Vagina (tissue), 2 donors: ENCODE measurements at regions not wholly inside any gene's neighbourhood (a gene's known extent, or its start where the extent isn't known, plus 50 kb on each side); places are given as distances from the start of the nearest gene placed in this dataset.

Experiments
- POLR2A ChIP-seq, 2 donors: fragments of 450-650 bp; IDR thresholded peaks; one replicate each; pipeline ENCODE4 v1.6.1; 2017; ENCODE audit warnings: antibody characterized with exemption in 2 of 2, mild to moderate bottlenecking in 2 of 2, moderate library complexity in 2 of 2
- TF ChIP-seq, protein P1 (sequence below), 3 experiments: fragments of 450-650 bp in 2 of 3; fragments of 200-600 bp in 1 of 3; sonication (generic) in 1 of 3; IDR thresholded peaks; one replicate each; pipeline ENCODE4 v1.5.1; 2017 to 2019; ENCODE audit warnings: antibody characterized with exemption in 3 of 3, mild to moderate bottlenecking in 2 of 3, moderate library complexity in 2 of 3

DNA sequence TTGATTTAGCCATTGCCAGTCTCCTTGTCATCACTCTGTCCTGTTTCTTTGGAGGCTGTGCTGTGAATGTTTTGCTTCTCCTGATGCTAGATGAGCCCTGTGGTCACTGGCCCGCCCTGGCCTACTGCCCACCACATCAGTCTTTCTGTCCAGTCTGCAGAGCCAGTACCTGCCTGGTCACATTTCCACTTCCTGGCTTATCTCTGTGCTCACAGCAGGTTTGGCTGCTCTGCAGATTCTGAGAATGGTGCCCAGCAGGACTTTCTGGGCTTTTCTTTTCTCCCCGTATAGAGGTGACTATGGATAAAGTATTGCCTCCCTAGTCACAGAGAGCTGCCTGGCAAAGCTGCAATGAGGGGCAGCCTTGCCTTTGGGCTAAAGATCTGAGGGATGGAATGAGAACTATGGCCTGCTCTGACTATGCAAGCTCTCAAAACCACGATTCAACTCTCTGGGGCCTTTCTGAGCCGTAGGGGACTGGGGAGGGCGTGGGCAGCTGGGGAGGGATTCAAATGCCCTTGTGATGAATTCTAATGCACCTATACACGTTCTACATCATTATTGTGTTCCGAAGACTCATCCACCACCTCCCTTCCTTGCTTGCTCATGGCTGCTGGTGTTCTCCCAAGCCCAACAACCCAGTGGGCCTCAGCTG is 410.4 kb upstream of the NPVF start:
- TF ChIP-seq, protein P1, sequence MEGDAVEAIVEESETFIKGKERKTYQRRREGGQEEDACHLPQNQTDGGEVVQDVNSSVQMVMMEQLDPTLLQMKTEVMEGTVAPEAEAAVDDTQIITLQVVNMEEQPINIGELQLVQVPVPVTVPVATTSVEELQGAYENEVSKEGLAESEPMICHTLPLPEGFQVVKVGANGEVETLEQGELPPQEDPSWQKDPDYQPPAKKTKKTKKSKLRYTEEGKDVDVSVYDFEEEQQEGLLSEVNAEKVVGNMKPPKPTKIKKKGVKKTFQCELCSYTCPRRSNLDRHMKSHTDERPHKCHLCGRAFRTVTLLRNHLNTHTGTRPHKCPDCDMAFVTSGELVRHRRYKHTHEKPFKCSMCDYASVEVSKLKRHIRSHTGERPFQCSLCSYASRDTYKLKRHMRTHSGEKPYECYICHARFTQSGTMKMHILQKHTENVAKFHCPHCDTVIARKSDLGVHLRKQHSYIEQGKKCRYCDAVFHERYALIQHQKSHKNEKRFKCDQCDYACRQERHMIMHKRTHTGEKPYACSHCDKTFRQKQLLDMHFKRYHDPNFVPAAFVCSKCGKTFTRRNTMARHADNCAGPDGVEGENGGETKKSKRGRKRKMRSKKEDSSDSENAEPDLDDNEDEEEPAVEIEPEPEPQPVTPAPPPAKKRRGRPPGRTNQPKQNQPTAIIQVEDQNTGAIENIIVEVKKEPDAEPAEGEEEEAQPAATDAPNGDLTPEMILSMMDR (IDR thresholded peaks at IDR 0.05): no peak
- TF ChIP-seq POLR2A (IDR thresholded peaks at IDR 0.05): no peak
